Left ventricle myocardium superior (tissue), 1 donor: ENCODE measurements at regions not wholly inside any gene's neighbourhood (a gene's known extent, or its start where the extent isn't known, plus 50 kb on each side); places are given as distances from the start of the nearest gene placed in this dataset.

Experiments
- ATAC-seq: fragments of 200-7000 bp; cut with Tn5 transposase; one replicate; pipeline ENCODE4 v1.9.1; 2020; ENCODE audit warnings: mild to moderate bottlenecking, moderate library complexity
- DNase-seq: peaks from one replicate; pipeline ENCODE4 v3.0.0-alpha.2; 2020
- intact Hi-C: fragments of 100-400 bp; cut with micrococcal nuclease; formaldehyde crosslinking; loops from one replicate; pipeline ENCODE4 v1.11.0; 2022
- donor health status: DM: no; HTN: yes; CAD: no; lungs with severe emphysema.

- intact Hi-C loops, result no loop called here
- no peak for DNase-seq
- no peak for ATAC-seq
These were observed 345.4 kb upstream of the SEMA6D start for GRCh38 chr15:47371939-47372338.

DNA sequence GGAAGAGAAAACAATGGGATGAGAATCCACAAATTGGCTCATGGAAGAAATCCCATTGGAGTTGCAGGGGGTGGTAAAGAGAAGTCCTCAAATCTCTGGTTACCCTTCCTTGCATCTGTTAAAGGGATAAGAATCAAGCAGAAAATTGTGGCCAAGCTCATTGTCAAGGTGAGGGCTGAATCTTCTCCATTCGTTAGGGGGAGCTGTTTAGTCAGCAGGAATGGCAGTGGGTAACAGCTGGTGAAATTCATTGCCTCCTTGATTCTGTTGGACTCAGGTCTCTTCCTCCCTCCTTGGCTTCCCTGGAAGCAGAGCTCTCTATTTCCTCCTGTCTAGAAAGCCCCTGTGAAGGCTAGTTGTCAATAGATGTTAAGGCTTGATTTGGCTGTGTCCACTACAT is 343.1 kb upstream of the SEMA6D start:
- ATAC-seq (no peak), DNase-seq (no peak)
- intact Hi-C loops, result no loop called here

DNA sequence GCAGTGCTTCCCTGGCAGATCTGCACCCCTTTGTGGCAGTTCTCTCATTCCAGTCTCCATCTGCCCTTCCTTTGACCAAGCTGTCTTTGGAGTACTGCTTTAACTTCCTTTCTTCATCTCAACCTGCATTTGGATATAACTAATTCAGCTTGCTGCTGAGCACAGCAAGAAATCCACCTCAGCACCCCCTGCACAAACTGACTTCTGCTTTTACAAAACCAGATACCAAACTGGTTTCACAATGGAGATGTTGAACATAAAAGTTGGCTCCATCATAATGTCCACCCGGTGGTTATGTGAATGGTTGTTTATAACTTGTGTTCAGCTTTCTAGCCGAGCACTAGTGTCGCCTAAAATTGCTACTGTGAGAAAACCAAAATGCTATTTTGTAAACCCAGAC is 341.1 kb upstream of the SEMA6D start:
- intact Hi-C loops, result no loop called here
- no peak for ATAC-seq
- DNase-seq, result no peak

DNA sequence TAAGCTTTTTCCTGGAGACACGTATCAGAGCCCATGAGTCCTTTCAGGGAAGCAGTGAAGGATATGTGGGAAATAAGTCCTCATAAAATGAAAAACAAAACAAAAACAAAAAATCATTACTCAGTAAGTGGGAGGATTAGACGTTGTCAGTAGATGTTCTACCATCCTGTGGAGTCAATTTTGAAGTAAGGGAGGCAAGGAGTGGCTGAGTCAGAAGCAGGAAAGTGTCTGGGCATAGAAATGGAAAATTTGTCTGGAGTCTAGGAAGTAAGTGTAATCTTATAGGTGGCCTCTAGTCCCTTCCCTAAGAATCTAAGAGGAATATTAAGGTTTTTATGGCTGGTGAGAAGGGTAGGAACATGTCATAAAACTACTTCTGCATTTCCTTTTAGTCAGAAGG is 339.8 kb upstream of the SEMA6D start:
- ATAC-seq, result no peak
- DNase-seq, result no peak
- intact Hi-C loops, result no loop called here

- intact Hi-C loops, result no loop called here
- DNase-seq, result no peak
- no peak for ATAC-seq
These were observed 338.8 kb upstream of the SEMA6D start for GRCh38 chr15:47378527-47378926.

- intact Hi-C loops, result no loop called here
These were observed 334.2 kb upstream of the SEMA6D start for GRCh38 chr15:47383102-47383501.

GRCh38 chr15:47383801-47384200 is 333.5 kb upstream of the SEMA6D start:
- ATAC-seq (no peak), DNase-seq (no peak)
- intact Hi-C loops, result no loop called here

More at GRCh38 chr15:47383102-47383501, 334.2 kb upstream of the SEMA6D start:
- no peak for ATAC-seq
- no peak for DNase-seq

DNA sequence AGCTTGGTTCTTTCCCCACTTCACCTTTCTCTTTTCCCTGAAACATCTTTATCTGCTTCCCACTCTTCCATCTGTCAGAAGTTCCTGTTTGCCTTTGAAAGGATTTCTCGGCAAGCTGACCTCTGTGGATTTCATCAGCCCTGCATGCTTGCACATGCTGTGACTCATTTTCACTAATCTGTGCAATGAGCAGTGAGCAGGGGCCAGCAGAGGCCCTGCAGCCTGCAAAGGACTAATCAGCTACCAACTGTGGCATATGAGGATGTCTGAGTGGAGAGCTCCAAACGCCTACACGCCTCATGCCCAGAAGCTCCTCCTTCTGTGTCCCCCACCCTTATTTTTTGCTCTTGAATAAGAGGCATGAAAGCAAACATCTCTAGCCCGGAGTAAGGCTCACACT is 333.0 kb upstream of the SEMA6D start:
- DNase-seq (peak; percentile 41), ATAC-seq (peak; percentile 90)
- intact Hi-C loops, result no loop called here

DNA sequence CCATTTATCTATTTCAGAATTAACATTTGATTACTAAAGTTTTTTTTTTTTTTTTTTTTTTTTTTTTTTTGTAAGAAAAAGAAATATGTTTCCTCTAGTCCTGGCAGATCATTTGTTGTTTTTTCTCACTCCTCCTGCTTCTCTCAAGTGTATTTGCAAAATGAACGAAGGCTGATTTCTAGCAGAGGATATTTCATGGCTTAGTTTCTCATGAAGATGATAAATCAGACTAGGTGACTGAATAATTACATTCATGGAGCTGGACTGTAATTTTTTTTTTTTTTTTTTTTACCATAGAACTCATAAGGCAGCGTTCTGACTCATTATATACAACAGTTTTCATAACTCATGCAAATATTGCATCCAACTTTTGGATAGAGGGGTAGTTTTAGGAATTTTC is 332.5 kb upstream of the SEMA6D start:
- intact Hi-C loops, result no loop called here
- no peak for ATAC-seq
- DNase-seq, result no peak

GRCh38 chr15:47386459-47386858 is 330.8 kb upstream of the SEMA6D start:
- intact Hi-C loops, result no loop called here
- no peak for ATAC-seq
- no peak for DNase-seq

- ATAC-seq (no peak), DNase-seq (no peak)
- intact Hi-C loops, result no loop called here
These were observed 329.0 kb upstream of the SEMA6D start for GRCh38 chr15:47388299-47388698.

GRCh38 chr15:47390208-47390765 is 327.0 kb upstream of the SEMA6D start:
- no peak for ATAC-seq
- intact Hi-C loops, result no loop called here
- no peak for DNase-seq

DNA sequence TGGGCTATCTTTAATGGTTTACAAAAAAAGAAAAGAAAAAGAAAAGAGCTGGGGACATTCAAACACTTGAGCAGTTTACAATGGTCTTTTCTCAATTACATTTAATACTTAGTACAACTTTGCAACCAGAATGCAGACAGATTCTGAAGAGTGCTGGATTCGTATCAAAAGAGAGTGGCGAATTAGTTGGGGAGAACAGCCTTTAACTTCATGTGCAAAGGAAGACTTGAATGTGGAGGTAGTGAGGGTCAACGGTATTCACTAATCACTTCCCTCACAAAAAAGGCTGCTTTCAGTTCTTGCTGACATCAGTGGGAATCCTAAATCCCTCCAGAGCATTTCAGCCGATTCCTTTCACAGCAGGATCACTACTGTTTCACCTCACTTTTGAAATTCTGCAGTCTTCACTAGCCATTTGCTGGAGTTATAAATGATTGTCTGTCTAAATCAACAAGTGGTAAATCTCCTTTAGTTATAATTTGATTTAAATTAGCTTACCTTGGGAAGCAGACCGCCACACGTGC is 323.0 kb upstream of the SEMA6D start:
- intact Hi-C loops, result no loop called here
- ATAC-seq (no peak), DNase-seq (no peak)

GRCh38 chr15:47395076-47395475 is 322.2 kb upstream of the SEMA6D start:
- no peak for ATAC-seq
- intact Hi-C loops, result no loop called here
- DNase-seq, result no peak

DNA sequence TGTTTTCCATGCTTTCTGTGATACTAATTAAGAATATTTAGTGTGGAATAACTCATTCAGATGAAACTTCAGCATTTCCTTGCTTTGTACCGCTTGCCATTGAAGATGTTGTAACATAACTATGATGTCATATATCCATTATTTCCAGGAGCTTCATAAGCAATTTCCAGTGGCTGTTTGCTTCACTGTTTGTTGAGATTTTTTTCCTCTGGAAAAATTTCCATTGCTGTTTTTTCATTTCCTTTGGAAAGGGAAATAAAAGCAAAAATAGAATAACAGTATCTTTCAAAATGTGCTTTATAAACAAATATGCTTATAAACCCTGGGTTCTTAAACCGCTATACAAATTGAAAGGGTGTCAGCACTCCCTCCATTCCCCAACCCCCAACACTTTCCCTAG is 319.6 kb upstream of the SEMA6D start:
- no peak for DNase-seq
- ATAC-seq, result no peak
- intact Hi-C loops, result no loop called here

DNA sequence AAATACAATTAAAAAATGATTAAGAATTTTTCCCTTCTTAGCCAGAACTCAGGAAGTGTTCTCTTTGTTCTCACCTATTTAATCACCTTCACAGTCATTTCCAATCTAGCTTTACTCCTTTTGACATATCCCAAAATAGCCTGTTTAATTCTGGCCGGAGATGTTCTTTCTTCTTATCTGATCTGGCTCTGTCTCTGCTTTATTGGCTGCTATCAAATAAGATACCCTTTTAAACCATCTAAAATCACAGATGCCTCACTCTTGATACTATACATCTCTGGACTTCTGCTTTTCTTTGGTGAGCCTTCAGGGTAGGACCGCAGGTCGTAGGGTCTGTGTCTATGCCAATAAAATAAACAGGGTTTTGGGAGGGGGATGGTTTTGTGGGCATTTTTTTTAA is 319.2 kb upstream of the SEMA6D start:
- ATAC-seq (peak; percentile 39), DNase-seq (no peak)
- intact Hi-C loops, result no loop called here

- DNase-seq (no peak), ATAC-seq (peak; percentile 17)
- intact Hi-C loops, result no loop called here
These were observed 318.7 kb upstream of the SEMA6D start for GRCh38 chr15:47398594-47398993.

- intact Hi-C loops, result no loop called here
- ATAC-seq (no peak), DNase-seq (no peak)
These were observed 318.2 kb upstream of the SEMA6D start for GRCh38 chr15:47399100-47399499.

DNA sequence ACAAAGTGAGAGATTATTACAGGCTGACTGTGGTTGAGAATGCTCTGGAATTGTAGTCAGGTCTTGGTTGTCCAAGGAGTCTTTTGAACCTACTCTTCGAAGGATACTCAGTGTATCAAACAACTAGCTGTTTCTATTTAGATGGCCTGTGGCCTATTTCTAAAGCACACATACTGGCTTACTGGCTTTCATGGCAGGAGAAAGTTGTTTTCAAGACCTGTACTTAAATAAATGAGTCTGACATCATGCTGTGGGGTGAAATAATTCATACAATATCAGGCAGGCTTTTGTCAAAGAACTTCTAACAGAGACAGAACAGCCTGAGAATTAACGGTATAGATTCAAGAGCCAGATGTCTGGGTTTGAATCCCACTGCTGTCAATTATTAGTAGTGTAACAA is 316.7 kb upstream of the SEMA6D start:
- no peak for DNase-seq
- ATAC-seq, result no peak
- intact Hi-C loops, result no loop called here

- no peak for DNase-seq
- no peak for ATAC-seq
- intact Hi-C loops, result no loop called here
These were observed 315.9 kb upstream of the SEMA6D start for GRCh38 chr15:47401427-47401826.

- no peak for DNase-seq
- intact Hi-C loops, result no loop called here
- no peak for ATAC-seq
These were observed 314.5 kb upstream of the SEMA6D start for GRCh38 chr15:47402829-47403228.

DNA sequence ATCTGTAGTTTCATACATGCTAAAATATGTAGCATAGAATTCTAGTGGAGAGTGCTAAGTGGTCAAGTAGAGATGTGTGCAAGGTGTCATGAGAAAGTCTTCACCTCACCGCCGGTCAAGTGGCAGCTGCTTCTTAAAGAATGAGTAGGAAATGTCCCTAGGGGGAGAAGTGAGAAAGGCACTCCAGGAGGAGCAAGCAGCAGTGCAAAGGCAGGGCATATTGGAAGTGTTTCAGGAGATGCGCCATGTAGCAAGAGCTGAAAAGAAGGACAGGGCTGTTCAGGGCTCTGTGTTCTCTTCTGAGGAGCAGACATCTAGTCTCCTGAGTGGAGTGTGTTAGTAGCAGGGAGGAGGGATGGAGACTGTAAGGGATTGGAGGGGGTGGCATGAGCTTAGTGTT is 312.4 kb upstream of the SEMA6D start:
- intact Hi-C loops, result no loop called here
- ATAC-seq, result no peak
- DNase-seq, result no peak
